ENCODE measurements at regions not wholly inside any gene's neighbourhood (a gene's known extent, or its start where the extent isn't known, plus 50 kb on each side); places are given as distances from the start of the nearest gene placed in this dataset.

DNA sequence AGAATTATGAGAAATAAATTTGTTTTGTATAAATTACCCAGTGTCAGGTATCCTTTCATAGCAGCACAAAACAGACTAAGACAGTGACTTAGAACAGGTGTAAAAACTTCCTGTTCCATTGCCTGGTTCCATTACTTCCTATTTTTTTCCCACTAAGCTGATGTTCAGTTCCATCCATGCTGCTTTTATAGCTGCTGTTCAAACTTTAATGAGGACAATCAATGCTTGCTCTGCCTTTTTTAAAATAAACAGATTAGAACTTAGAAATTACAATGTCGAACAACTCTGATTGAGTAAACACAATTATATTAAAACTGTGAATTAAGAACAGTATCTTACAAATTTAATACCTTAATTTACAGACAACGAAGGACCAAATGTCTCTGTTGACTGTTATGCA lies 818.9 kb downstream of the OLFM4 start:
- no peaks in the 10 kb centered on the region for H4K20me1 ChIP-seq (ENCODE audit: control insufficient read depth, insufficient read depth, low read depth, low read length)
- no peak overlapping the region for H3K4me3 ChIP-seq (ENCODE audit: low read length)
- H3K4me1 ChIP-seq (ENCODE audit: control insufficient read depth, low read length) = no peaks in the 10 kb centered on the region
- H3K27me3 ChIP-seq (ENCODE audit: control insufficient read depth, low read length) = no peaks in the 10 kb centered on the region
- H3K9me3 ChIP-seq (ENCODE audit: control insufficient read depth, insufficient read depth, low read length) = no peaks in the 10 kb centered on the region; the same call in 1 of the 2 replicates
- H3K27ac ChIP-seq (ENCODE audit: low read depth, low read length) = no peak overlapping the region
- H3K4me2 ChIP-seq (ENCODE audit: low read length) = no peak overlapping the region
- TF ChIP-seq, protein P1, sequence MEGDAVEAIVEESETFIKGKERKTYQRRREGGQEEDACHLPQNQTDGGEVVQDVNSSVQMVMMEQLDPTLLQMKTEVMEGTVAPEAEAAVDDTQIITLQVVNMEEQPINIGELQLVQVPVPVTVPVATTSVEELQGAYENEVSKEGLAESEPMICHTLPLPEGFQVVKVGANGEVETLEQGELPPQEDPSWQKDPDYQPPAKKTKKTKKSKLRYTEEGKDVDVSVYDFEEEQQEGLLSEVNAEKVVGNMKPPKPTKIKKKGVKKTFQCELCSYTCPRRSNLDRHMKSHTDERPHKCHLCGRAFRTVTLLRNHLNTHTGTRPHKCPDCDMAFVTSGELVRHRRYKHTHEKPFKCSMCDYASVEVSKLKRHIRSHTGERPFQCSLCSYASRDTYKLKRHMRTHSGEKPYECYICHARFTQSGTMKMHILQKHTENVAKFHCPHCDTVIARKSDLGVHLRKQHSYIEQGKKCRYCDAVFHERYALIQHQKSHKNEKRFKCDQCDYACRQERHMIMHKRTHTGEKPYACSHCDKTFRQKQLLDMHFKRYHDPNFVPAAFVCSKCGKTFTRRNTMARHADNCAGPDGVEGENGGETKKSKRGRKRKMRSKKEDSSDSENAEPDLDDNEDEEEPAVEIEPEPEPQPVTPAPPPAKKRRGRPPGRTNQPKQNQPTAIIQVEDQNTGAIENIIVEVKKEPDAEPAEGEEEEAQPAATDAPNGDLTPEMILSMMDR (IDR thresholded peaks at IDR 0.05; ENCODE audit: low read depth, low read length, poor library complexity, severe bottlenecking) = no peak
- TF ChIP-seq EZH2phosphoT487 (IDR thresholded peaks at IDR 0.05; ENCODE audit: borderline replicate concordance, low read length) = no peak
- no peaks in the 10 kb centered on the region for H3F3A ChIP-seq (ENCODE audit: control insufficient read depth, insufficient read depth)
- no peaks in the 10 kb centered on the region for H3K79me2 ChIP-seq (ENCODE audit: control insufficient read depth, low read length)
- H3K36me3 ChIP-seq (ENCODE audit: control insufficient read depth, low read length) = no peaks in the 10 kb centered on the region
- no peaks in the 10 kb centered on the region for H3K9me2 ChIP-seq (replicated peaks; ENCODE audit: control insufficient read depth, low read length)

DNA sequence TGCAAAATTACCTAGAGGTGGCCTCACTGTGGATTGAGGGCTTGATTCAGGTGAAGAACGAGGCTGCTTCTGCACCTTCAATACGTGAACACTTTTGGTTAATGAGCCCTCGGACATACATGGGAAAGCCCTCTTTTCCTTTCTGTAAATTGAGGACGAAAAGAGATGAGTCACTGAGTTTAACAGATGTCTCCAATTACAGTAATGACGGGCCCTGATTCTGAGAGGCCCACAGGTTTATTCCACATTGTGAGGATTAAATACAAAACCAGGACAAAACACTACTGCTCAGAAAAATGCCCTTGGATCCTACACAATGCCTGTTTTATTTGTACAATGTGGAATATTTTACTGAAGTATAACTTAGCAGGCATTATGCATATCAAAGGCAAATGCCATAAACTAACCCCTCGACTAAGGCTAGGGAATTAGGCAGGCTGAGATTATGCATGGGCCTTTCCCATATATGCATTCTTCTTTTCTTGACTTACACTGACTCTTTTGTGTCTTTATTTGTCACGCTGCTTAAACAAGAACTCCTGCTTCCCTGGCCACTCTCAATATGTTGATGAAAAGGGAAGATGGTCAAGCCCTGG lies 819.9 kb downstream of the OLFM4 start:
- H3K27ac ChIP-seq (ENCODE audit: low read depth, low read length) = no peak overlapping the region
- no peaks in the 10 kb centered on the region for H3F3A ChIP-seq (ENCODE audit: control insufficient read depth, insufficient read depth)
- H3K4me2 ChIP-seq (ENCODE audit: low read length) = no peak overlapping the region
- no peak overlapping the region for H3K4me3 ChIP-seq (ENCODE audit: low read length)
- no peaks in the 10 kb centered on the region for H3K79me2 ChIP-seq (ENCODE audit: control insufficient read depth, low read length)
- no peaks in the 10 kb centered on the region for H3K27me3 ChIP-seq (ENCODE audit: control insufficient read depth, low read length)
- H3K4me1 ChIP-seq (ENCODE audit: control insufficient read depth, low read length) = no peaks in the 10 kb centered on the region
- TF ChIP-seq EZH2phosphoT487 (IDR thresholded peaks at IDR 0.05; ENCODE audit: borderline replicate concordance, low read length) = no peak
- TF ChIP-seq, protein P1 (IDR thresholded peaks at IDR 0.05; ENCODE audit: low read depth, low read length, poor library complexity, severe bottlenecking) = no peak
- H3K9me2 ChIP-seq (replicated peaks; ENCODE audit: control insufficient read depth, low read length) = no peaks in the 10 kb centered on the region
- H3K36me3 ChIP-seq (ENCODE audit: control insufficient read depth, low read length) = no peaks in the 10 kb centered on the region
- no peaks in the 10 kb centered on the region; the same call in 1 of the 2 replicates for H3K9me3 ChIP-seq (ENCODE audit: control insufficient read depth, insufficient read depth, low read length)
- no peaks in the 10 kb centered on the region for H4K20me1 ChIP-seq (ENCODE audit: control insufficient read depth, insufficient read depth, low read depth, low read length)

DNA sequence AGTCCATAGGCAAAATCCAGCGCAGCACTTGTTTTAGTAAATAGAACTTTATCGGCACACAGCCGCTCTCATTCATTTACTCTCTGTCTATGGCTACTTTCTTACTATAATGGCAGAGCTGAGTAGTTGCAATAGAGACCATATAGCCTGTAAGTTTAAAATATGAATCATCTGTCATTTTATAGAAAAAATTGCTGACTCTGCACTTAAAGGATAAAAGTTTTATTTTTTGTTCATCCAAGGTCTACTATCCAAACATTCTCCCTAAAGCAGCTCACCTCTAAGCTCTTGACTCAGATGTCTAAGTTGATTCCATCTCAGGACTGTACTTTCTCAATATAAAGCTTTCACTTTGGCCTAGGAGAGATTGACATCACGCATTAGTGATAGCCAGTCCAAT lies 825.7 kb downstream of the OLFM4 start:
- no peak overlapping the region for H3K27ac ChIP-seq (ENCODE audit: low read depth, low read length)

More for the DNA sequence above, 825.7 kb downstream of the OLFM4 start:
- Histone ChIP-seq H3K4me2 (ENCODE audit: low read length) (no peak overlapping the region), H3K9me2 (replicated peaks; ENCODE audit: control insufficient read depth, low read length) (no peaks in the 10 kb centered on the region), H3K27me3 (ENCODE audit: control insufficient read depth, low read length) (no peaks in the 10 kb centered on the region), H3K4me3 (ENCODE audit: low read length) (no peak overlapping the region), H3F3A (ENCODE audit: control insufficient read depth, insufficient read depth) (no peaks in the 10 kb centered on the region), H3K79me2 (ENCODE audit: control insufficient read depth, low read length) (no peaks in the 10 kb centered on the region), H3K9me3 (ENCODE audit: control insufficient read depth, insufficient read depth, low read length) (no peaks in the 10 kb centered on the region; the same call in 1 of the 2 replicates), H3K4me1 (ENCODE audit: control insufficient read depth, low read length) (no peaks in the 10 kb centered on the region), H4K20me1 (ENCODE audit: control insufficient read depth, insufficient read depth, low read depth, low read length) (no peaks in the 10 kb centered on the region), H3K36me3 (ENCODE audit: control insufficient read depth, low read length) (no peaks in the 10 kb centered on the region)
- TF ChIP-seq, protein P1 (IDR thresholded peaks at IDR 0.05; ENCODE audit: low read depth, low read length, poor library complexity, severe bottlenecking) = no peak
- no peak for TF ChIP-seq EZH2phosphoT487 (IDR thresholded peaks at IDR 0.05; ENCODE audit: borderline replicate concordance, low read length)
